AG09309 (cell line): ENCODE measurements at regions not wholly inside any gene's neighbourhood (a gene's known extent, or its start where the extent isn't known, plus 50 kb on each side); places are given as distances from the start of the nearest gene placed in this dataset.
"Not testable (repeated sequence)": the region's sequence is repeated elsewhere in the genome, so short reads cannot be mapped to it uniquely, and the experiment has no call there.

ENCODE experiments used
- DNase-seq: peaks from one replicate; pipeline ENCODE4 v3.0.0-alpha.2; 2010; ENCODE audit warnings: low read depth
- H3K4me3 ChIP-seq: 2 replicates; pipeline ENCODE4 v1.5.1; 2011; ENCODE audit warnings: mild to moderate bottlenecking, low read depth, low read length, moderate library complexity; ENCODE audit not compliant: control insufficient read depth
- TF ChIP-seq, protein P1 (sequence below): IDR thresholded peaks from 2 replicates; pipeline ENCODE4 v1.5.1; 2011; ENCODE audit warnings: mild to moderate bottlenecking, low read depth, low read length, inconsistent platforms; ENCODE audit not compliant: insufficient read depth, control insufficient read depth; ENCODE audit errors: missing control alignments

DNA sequence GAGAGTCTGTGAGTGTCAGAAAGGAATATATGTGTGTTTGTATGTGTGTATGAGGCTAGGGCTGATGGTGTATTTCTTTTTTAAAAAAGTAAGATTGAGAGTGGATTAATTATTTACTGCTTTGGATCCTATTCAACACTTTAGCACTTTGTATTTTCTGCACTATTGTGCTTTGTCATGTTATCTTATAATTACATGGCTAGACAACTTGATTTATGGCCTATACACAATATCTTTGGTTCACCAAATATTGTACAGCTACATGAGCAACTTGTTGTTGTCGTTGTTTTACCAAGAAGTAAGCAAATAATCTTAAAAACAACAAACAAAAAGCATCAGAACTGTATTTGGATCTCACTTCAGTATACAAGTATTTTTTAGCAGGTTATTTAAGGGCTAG, 84.6 kb upstream of the TBX18 start:
- H3K4me3 ChIP-seq, result no peak overlapping the region
- no peak for DNase-seq
- TF ChIP-seq, protein P1, sequence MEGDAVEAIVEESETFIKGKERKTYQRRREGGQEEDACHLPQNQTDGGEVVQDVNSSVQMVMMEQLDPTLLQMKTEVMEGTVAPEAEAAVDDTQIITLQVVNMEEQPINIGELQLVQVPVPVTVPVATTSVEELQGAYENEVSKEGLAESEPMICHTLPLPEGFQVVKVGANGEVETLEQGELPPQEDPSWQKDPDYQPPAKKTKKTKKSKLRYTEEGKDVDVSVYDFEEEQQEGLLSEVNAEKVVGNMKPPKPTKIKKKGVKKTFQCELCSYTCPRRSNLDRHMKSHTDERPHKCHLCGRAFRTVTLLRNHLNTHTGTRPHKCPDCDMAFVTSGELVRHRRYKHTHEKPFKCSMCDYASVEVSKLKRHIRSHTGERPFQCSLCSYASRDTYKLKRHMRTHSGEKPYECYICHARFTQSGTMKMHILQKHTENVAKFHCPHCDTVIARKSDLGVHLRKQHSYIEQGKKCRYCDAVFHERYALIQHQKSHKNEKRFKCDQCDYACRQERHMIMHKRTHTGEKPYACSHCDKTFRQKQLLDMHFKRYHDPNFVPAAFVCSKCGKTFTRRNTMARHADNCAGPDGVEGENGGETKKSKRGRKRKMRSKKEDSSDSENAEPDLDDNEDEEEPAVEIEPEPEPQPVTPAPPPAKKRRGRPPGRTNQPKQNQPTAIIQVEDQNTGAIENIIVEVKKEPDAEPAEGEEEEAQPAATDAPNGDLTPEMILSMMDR, result no peak

DNA sequence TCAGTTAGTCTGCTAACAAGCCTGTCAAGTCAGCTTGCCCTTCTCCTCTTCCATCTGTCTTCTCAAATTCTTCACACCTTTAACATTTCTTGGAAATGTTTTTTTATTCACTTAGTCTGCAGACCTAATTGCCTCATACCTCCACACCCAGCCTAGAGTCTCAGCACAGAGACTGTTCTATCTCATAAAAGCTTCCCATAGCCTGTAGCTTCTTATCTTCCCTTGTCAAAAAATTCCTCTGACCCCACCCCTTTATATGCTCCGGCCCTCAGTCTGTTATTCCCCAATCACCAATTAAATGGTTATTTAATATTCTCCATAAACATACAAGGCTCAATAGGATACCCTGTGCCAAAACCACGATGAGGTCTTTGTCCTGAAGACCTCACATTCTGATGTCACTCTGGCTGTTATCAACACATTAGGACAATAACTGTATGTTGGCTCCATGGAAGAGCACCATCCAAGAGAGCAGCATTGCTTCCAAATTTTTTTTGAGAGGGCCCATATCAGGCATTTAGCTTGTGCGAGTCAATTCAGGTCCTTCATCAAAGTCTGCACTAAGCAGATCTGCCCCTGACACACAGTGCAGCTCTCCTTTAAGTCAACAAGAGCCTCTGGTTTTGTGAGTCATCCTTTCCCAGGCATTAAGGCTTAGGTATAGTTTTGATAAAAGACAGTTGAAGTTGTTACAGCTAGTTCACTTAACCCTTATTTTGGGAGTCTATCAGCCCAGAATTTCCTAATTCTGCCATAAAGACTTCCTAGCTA, 83.2 kb upstream of the TBX18 start:
- no peak for DNase-seq
- no peak overlapping the region for H3K4me3 ChIP-seq
- TF ChIP-seq, protein P1, result no peak

DNA sequence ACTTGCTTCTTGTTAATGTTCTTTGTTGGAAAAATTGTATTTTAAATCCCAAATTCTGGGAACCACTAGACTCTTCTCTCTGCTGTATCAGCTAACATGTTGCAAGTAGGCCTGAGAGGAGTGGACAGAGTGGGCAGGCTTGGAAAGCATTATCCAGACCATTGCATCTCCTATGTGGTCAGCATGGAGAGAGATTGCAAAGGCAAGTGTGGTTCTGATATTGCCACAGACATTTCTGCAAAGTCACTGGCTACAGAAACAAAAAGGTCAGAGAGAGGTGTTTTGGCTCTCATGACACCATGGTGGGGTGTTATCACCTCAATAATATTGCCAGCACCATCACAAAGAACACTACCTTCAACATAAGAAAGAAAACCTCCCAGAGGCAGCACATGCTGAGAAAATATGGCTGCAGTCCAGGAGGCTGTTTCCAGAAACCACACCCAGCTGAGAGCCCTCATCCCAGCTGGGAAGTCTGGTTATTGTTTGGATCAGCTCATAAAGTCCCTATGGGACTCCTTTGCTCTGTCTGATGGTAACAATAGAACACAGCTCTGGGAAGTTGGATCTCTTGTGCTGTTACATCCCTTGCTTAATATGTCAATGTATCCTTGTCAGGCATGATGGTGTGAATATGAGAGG, 78.2 kb upstream of the TBX18 start:
- DNase-seq, result no peak
- no peak overlapping the region for H3K4me3 ChIP-seq
- TF ChIP-seq, protein P1, result no peak

DNA sequence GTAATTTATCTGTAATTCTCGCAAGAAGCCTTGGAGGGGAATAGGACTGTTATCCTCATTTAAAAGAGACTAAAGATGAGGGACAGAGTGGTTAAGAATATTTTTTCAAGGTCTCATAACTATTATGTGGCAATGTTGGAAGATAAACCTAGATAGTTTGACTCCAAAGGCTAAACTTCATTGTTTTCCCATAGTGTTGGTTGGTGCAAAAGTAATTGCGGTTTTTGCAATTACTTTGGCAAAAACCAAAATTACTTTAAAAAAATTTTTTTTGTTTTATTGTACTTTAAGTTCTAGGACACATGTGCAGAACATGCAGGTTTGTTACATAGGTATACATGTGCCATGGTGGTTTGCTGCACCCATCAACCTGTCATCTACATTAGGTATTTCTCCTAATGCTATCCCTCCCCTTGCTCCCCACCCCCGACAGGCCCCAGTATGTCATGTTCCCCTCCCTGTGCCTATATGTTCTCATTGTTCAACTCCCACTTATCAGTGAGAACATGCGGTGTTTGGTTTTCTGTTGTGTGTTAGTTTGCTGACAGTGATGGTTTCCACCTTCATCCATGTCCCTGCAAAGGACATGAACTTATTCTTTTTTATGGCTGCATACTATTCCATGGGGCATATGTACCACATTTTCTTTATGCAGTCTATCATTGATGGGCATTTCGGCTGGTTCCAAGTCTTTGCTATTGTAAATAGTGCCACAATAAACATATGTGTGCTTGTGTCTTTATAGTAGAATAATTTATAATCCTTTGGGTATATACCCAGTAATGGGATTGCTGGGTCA, 72.9 kb upstream of the TBX18 start:
- not testable (repeated sequence) for DNase-seq, H3K4me3 ChIP-seq

DNA sequence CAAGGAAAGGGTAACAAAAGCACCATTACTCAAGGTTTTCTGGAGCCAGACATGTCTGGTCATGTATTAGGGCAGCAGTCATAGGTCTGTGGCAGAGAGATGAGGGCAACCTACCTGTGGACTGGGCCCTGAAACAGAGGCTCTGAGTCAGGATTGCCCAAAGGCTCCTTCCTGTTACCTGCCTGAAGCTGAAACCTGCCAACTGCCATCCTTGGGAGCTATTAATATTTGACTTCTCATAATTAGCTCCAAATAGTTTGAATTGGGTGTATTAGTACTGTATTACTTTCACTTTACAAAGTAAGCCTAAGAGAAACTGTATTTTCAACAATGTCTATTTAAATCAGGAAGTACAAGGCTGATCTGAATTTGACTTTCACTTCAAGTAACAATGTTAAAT, 72.0 kb upstream of the TBX18 start:
- no peak overlapping the region for H3K4me3 ChIP-seq
- TF ChIP-seq, protein P1, result no peak
- no peak for DNase-seq

DNA sequence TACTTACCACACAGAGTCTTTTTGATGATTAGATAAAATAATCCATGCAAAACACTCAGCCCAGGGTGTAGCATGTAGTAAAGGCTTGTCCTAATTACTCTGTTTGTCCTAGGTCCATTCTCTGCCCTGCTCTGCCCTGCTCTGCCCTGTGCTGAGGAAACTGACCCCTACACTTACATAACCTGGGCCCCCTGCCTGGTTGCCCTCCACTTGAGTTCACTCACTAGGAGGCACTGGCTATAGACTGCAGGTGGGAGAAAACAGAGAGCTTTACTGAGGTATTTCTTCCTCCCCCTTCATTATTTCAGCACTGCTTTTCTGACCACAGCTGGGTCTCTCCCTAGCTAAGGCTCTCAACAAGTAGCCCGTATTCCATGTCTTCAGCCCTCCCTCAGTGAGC, 70.9 kb upstream of the TBX18 start:
- TF ChIP-seq, protein P1, result no peak
- H3K4me3 ChIP-seq, result no peak overlapping the region
- DNase-seq, result no peak

DNA sequence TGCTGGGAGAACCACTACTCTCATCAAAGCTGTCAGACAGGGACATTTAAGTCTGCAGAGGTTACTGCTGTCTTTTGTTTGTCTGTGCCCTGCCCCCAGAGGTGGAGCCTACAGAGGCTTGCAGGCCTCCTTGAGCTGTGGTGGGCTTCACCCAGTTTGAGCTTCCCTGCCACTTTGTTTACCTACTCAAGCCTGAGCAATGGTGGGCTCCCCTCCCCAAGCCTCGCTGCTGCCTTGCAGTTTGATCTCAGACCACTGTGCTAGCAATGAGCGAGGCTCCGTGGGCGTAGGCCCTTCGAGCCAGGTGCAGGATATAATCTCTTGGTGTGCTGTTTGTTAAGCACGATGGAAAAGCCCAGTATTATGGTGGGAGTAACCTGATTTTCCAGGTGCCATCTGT, 67.5 kb upstream of the TBX18 start:
- DNase-seq, H3K4me3 ChIP-seq: not testable (repeated sequence)
